ENCODE measurements at regions not wholly inside any gene's neighbourhood (a gene's known extent, or its start where the extent isn't known, plus 50 kb on each side); places are given as distances from the start of the nearest gene placed in this dataset.

DNA sequence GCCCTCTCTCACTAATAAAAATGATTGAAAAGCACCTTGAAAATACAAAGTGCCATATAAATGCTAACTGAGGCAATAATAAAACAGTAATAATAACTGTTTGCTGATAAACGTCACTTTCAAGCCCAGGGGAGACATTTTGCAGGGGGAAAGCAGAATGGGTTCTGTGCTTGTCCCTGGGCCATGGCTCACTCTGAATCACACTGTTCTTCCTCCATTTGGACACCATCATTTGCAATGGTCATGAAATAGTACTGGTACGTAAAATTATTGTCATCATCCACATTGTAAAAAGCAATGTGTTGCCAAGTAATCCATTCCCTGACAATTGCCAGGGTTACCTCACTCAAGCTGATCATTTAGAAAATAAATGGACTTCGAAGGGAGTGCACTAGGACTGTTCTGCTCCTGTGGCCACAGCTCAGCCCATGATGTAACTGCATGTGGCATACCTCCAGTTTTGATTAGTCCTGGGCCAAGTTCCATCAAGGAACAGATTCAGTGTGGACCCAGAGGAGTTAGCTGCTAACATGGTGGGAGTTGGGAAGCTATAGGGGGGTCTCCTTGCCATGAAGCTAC lies 508.8 kb upstream of the CELF4 start:
- CTCF ChIA-PET (ENCODE audit: unreplicated experiment): no interaction called here
- no peaks in the 10 kb centered on the region for H3K9me2 ChIP-seq (ENCODE audit: insufficient read depth, low read length)
- POLR2A ChIA-PET: no interaction called here
- H3K9me3 ChIP-seq (ENCODE audit: low read length): no peaks in the 10 kb centered on the region
- no peak overlapping the region for H3K27ac ChIP-seq (ENCODE audit: low read depth, low read length, poor library complexity, severe bottlenecking)
- no TSS peak for BruUV-seq (replicated peaks)
- no peak overlapping the region for H3K4me2 ChIP-seq (ENCODE audit: low read length)
- no peaks in the 10 kb centered on the region for H3K4me1 ChIP-seq (ENCODE audit: insufficient read depth, low read length, poor library complexity, severe bottlenecking)
- intact Hi-C loops (cut with micrococcal nuclease; ENCODE audit: unreplicated experiment): no loop called here
- H3K4me3 ChIP-seq (ENCODE audit: low read depth, low read length, poor library complexity, severe bottlenecking): no peak overlapping the region
- no peaks in the 10 kb centered on the region for H3K79me2 ChIP-seq (ENCODE audit: insufficient read depth, low read depth, low read length)
- no peak for DNase-seq (ENCODE audit: low spot score)
- no peak for TF ChIP-seq EZH2phosphoT487 (IDR thresholded peaks at IDR 0.05; ENCODE audit: borderline replicate concordance, low read depth, low read length)
- TF ChIP-seq, protein P1, sequence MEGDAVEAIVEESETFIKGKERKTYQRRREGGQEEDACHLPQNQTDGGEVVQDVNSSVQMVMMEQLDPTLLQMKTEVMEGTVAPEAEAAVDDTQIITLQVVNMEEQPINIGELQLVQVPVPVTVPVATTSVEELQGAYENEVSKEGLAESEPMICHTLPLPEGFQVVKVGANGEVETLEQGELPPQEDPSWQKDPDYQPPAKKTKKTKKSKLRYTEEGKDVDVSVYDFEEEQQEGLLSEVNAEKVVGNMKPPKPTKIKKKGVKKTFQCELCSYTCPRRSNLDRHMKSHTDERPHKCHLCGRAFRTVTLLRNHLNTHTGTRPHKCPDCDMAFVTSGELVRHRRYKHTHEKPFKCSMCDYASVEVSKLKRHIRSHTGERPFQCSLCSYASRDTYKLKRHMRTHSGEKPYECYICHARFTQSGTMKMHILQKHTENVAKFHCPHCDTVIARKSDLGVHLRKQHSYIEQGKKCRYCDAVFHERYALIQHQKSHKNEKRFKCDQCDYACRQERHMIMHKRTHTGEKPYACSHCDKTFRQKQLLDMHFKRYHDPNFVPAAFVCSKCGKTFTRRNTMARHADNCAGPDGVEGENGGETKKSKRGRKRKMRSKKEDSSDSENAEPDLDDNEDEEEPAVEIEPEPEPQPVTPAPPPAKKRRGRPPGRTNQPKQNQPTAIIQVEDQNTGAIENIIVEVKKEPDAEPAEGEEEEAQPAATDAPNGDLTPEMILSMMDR (conservative IDR thresholded peaks at IDR 0.05; ENCODE audit: low read length): no peak
- no peak overlapping the region for H2AFZ ChIP-seq (ENCODE audit: low read length)
- H4K20me1 ChIP-seq (ENCODE audit: insufficient read depth, low read length): no peaks in the 10 kb centered on the region
- H3K36me3 ChIP-seq (ENCODE audit: insufficient read depth, low read length): no peaks in the 10 kb centered on the region

DNA sequence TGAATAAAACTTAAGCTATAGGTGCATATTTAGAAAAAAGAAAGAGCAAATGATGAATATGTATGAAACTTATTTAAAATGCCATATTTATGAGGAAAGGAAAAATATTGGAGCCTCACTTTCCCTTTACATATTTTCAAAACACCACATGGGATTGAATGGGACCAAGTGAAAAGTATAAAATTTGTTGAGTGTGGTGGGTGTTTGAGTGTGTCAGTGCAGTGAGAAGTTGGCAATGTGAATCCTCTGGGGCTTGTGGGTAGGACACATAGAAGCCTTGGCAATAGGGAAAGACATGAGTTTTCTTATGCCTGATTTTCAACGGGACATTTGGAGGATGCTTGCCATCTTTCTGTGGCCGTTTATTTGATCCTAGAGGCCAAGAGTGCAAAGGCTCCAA lies 502.2 kb upstream of the CELF4 start:
- H4K20me1 ChIP-seq (ENCODE audit: insufficient read depth, low read length): no peaks in the 10 kb centered on the region
- H3K27ac ChIP-seq (ENCODE audit: low read depth, low read length, poor library complexity, severe bottlenecking): no peak overlapping the region
- H3K9me3 ChIP-seq (ENCODE audit: low read length): no peaks in the 10 kb centered on the region
- H3K36me3 ChIP-seq (ENCODE audit: insufficient read depth, low read length): no peaks in the 10 kb centered on the region
- ChIA-PET CTCF (ENCODE audit: unreplicated experiment) (no interaction called here), POLR2A (no interaction called here)
- H3K79me2 ChIP-seq (ENCODE audit: insufficient read depth, low read depth, low read length): no peaks in the 10 kb centered on the region
- intact Hi-C loops (cut with micrococcal nuclease; ENCODE audit: unreplicated experiment): no loop called here
- H3K4me2 ChIP-seq (ENCODE audit: low read length): no peak overlapping the region
- H2AFZ ChIP-seq (ENCODE audit: low read length): no peak overlapping the region
- H3K4me1 ChIP-seq (ENCODE audit: insufficient read depth, low read length, poor library complexity, severe bottlenecking): no peaks in the 10 kb centered on the region
- TF ChIP-seq, protein P1 (conservative IDR thresholded peaks at IDR 0.05; ENCODE audit: low read length): no peak
- no peak for TF ChIP-seq EZH2phosphoT487 (IDR thresholded peaks at IDR 0.05; ENCODE audit: borderline replicate concordance, low read depth, low read length)
- no peaks in the 10 kb centered on the region for H3K9me2 ChIP-seq (ENCODE audit: insufficient read depth, low read length)
- DNase-seq (ENCODE audit: low spot score): no peak
- H3K4me3 ChIP-seq (ENCODE audit: low read depth, low read length, poor library complexity, severe bottlenecking): no peak overlapping the region
- no TSS peak for BruUV-seq (replicated peaks)

DNA sequence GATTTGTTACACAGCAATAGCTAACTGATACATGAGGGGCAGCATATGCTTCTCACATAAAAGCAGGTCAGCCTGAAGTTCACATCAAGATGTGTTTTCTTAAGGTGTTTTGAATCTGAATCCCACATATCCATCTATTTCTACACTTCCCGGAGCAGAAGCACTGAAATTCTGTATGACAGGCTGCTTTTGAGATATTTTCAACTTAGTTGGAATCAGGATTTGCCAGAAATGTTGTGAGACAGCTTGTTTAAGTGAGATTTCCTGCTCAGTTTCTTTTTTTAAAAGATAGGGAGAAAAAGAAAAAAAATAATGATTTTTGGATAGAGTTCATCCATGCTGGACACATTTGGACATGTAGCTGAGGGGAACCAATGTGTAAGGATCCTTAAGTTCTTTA lies 501.5 kb upstream of the CELF4 start:
- H4K20me1 ChIP-seq (ENCODE audit: insufficient read depth, low read length): no peaks in the 10 kb centered on the region
- TF ChIP-seq, protein P1 (conservative IDR thresholded peaks at IDR 0.05; ENCODE audit: low read length): no peak
- TF ChIP-seq EZH2phosphoT487 (IDR thresholded peaks at IDR 0.05; ENCODE audit: borderline replicate concordance, low read depth, low read length): no peak
- H3K4me2 ChIP-seq (ENCODE audit: low read length): no peak overlapping the region
- ChIA-PET CTCF (ENCODE audit: unreplicated experiment) (no interaction called here), POLR2A (no interaction called here)
- no peak for DNase-seq (ENCODE audit: low spot score)
- H3K79me2 ChIP-seq (ENCODE audit: insufficient read depth, low read depth, low read length): no peaks in the 10 kb centered on the region
- H3K9me3 ChIP-seq (ENCODE audit: low read length): no peaks in the 10 kb centered on the region
- no peaks in the 10 kb centered on the region for H3K9me2 ChIP-seq (ENCODE audit: insufficient read depth, low read length)
- no TSS peak for BruUV-seq (replicated peaks)
- H3K27ac ChIP-seq (ENCODE audit: low read depth, low read length, poor library complexity, severe bottlenecking): no peak overlapping the region
- no peak overlapping the region for H2AFZ ChIP-seq (ENCODE audit: low read length)
- no peak overlapping the region for H3K4me3 ChIP-seq (ENCODE audit: low read depth, low read length, poor library complexity, severe bottlenecking)
- no peaks in the 10 kb centered on the region for H3K4me1 ChIP-seq (ENCODE audit: insufficient read depth, low read length, poor library complexity, severe bottlenecking)
- intact Hi-C loops (cut with micrococcal nuclease; ENCODE audit: unreplicated experiment): no loop called here
- no peaks in the 10 kb centered on the region for H3K36me3 ChIP-seq (ENCODE audit: insufficient read depth, low read length)
